Astrocyte (in vitro differentiated cells and primary cell): ENCODE measurements at regions not wholly inside any gene's neighbourhood (a gene's known extent, or its start where the extent isn't known, plus 50 kb on each side); places are given as distances from the start of the nearest gene placed in this dataset.

Experiments used
- DNase-seq: peaks from one replicate; pipeline ENCODE4 v3.0.0-alpha.2; 2010; ENCODE audit warnings: low read depth
- FAIRE-seq: peaks from 2 replicates; lab custom pipeline; 2011; peaks lifted over from hg19 to GRCh38; lab: Jason Lieb, UNC
- H2AFZ ChIP-seq: 2 replicates; pipeline ENCODE4 v1.6.0; 2012; ENCODE audit warnings: low read depth, low read length, inconsistent platforms
- H3K27ac ChIP-seq: 2 replicates; pipeline ENCODE4 v1.5.1; 2011; ENCODE audit warnings: low read depth, low read length, inconsistent platforms
- H3K27me3 ChIP-seq: 2 replicates; pipeline ENCODE4 v1.6.0; 2011; ENCODE audit warnings: low read length, inconsistent platforms; ENCODE audit not compliant: insufficient read depth
- H3K36me3 ChIP-seq: 2 replicates; pipeline ENCODE4 v1.5.1; 2011; ENCODE audit warnings: low read length, inconsistent platforms; ENCODE audit not compliant: insufficient read depth
- H3K4me1 ChIP-seq: 2 replicates; pipeline ENCODE4 v1.5.1; 2011; ENCODE audit warnings: low read length, inconsistent platforms; ENCODE audit not compliant: insufficient read depth
- H3K4me2 ChIP-seq: 2 replicates; pipeline ENCODE4 v1.6.0; 2012; ENCODE audit warnings: low read length, inconsistent platforms
- H3K4me3 ChIP-seq: 2 replicates; pipeline ENCODE4 v1.5.1; 2011; ENCODE audit warnings: low read depth, mild to moderate bottlenecking, low read length, inconsistent platforms; ENCODE audit not compliant: insufficient read depth
- H3K79me2 ChIP-seq: 2 replicates; pipeline ENCODE4 v1.6.0; 2012; ENCODE audit warnings: mild to moderate bottlenecking, low read length, inconsistent platforms; ENCODE audit not compliant: insufficient read depth
- H3K9ac ChIP-seq: 2 replicates; pipeline ENCODE4 v1.6.0; 2012; ENCODE audit warnings: mild to moderate bottlenecking, low read length, inconsistent platforms
- H3K9me3 ChIP-seq: 2 replicates; pipeline ENCODE4 v1.5.1; 2012; ENCODE audit warnings: low read depth, mild to moderate bottlenecking, low read length, inconsistent platforms; ENCODE audit not compliant: insufficient read depth
- H4K20me1 ChIP-seq: 2 replicates; pipeline ENCODE4 v1.6.0; 2012; ENCODE audit warnings: low read length, inconsistent platforms; ENCODE audit not compliant: insufficient read depth
- H3K27ac Mint-ChIP-seq: one replicate; pipeline ENCODE4 v1.8.0; 2021; ENCODE audit warnings: mild to moderate bottlenecking, mixed read lengths; ENCODE audit not compliant: unreplicated experiment
- H3K27me3 Mint-ChIP-seq: one replicate; pipeline ENCODE4 v1.8.0; 2021; ENCODE audit warnings: low read depth, mixed read lengths; ENCODE audit not compliant: unreplicated experiment
- H3K36me3 Mint-ChIP-seq: one replicate; pipeline ENCODE4 v1.8.0; 2021; ENCODE audit warnings: low read depth, mixed read lengths; ENCODE audit not compliant: unreplicated experiment
- H3K4me1 Mint-ChIP-seq: one replicate; pipeline ENCODE4 v1.8.0; 2021; ENCODE audit warnings: low read depth, mixed read lengths; ENCODE audit not compliant: unreplicated experiment
- H3K4me3 Mint-ChIP-seq: one replicate; pipeline ENCODE4 v1.8.0; 2021; ENCODE audit warnings: mild to moderate bottlenecking, moderate library complexity, mixed read lengths; ENCODE audit not compliant: unreplicated experiment
- H3K9me3 Mint-ChIP-seq: one replicate; pipeline ENCODE4 v1.8.0; 2021; ENCODE audit warnings: mild to moderate bottlenecking, mixed read lengths; ENCODE audit not compliant: unreplicated experiment
- EZH2 ChIP-seq: IDR thresholded peaks from 2 replicates; pipeline ENCODE4 v1.6.1; 2012; ENCODE audit warnings: mild to moderate bottlenecking, low read length, inconsistent platforms; ENCODE audit not compliant: insufficient read depth
- TF ChIP-seq, protein P1 (sequence below): IDR thresholded peaks from 2 replicates; pipeline ENCODE4 v1.5.1; 2011; ENCODE audit warnings: low read depth, mild to moderate bottlenecking, inconsistent platforms, low read length, moderate library complexity; ENCODE audit not compliant: insufficient read depth

GRCh38 chr2:19146867-19147266 is 211.6 kb downstream of the OSR1 start:
- Mint-ChIP-seq H3K4me1 (peaks cover under 1% of the 10 kb centered on the region), H3K27me3 (no peaks in the 10 kb centered on the region), H3K4me3 (no peak overlapping the region), H3K9me3 (peaks cover 20% of the 10 kb centered on the region), H3K36me3 (no peaks in the 10 kb centered on the region), H3K27ac (no peak overlapping the region)
- H3K27me3 ChIP-seq = no peaks in the 10 kb centered on the region
- H4K20me1 ChIP-seq = no peaks in the 10 kb centered on the region
- no peaks in the 10 kb centered on the region for H3K36me3 ChIP-seq
- H3K4me3 ChIP-seq = no peak overlapping the region
- no peaks in the 10 kb centered on the region for H3K79me2 ChIP-seq
- TF ChIP-seq EZH2 = no peak
- TF ChIP-seq, protein P1, sequence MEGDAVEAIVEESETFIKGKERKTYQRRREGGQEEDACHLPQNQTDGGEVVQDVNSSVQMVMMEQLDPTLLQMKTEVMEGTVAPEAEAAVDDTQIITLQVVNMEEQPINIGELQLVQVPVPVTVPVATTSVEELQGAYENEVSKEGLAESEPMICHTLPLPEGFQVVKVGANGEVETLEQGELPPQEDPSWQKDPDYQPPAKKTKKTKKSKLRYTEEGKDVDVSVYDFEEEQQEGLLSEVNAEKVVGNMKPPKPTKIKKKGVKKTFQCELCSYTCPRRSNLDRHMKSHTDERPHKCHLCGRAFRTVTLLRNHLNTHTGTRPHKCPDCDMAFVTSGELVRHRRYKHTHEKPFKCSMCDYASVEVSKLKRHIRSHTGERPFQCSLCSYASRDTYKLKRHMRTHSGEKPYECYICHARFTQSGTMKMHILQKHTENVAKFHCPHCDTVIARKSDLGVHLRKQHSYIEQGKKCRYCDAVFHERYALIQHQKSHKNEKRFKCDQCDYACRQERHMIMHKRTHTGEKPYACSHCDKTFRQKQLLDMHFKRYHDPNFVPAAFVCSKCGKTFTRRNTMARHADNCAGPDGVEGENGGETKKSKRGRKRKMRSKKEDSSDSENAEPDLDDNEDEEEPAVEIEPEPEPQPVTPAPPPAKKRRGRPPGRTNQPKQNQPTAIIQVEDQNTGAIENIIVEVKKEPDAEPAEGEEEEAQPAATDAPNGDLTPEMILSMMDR = no peak
- DNase-seq (no peak), FAIRE-seq (peak; percentile 68)
- H3K9ac ChIP-seq = no peak overlapping the region
- H3K9me3 ChIP-seq = peaks cover 11% of the 10 kb centered on the region
- no peak overlapping the region for H3K27ac ChIP-seq
- H3K4me2 ChIP-seq = no peak overlapping the region
- peaks cover 5% of the 10 kb centered on the region for H3K4me1 ChIP-seq
- no peak overlapping the region for H2AFZ ChIP-seq

- Mint-ChIP-seq H3K9me3 (no peaks in the 10 kb centered on the region), H3K27me3 (no peaks in the 10 kb centered on the region), H3K4me1 (peaks cover 16% of the 10 kb centered on the region), H3K4me3 (no peak overlapping the region), H3K36me3 (no peaks in the 10 kb centered on the region), H3K27ac (peak overlapping the region; percentile 68)
- Histone ChIP-seq H3K4me1 (peaks cover 19% of the 10 kb centered on the region), H3K27ac (peak overlapping the region; percentile 68), H3K36me3 (no peaks in the 10 kb centered on the region), H3K9me3 (no peaks in the 10 kb centered on the region), H2AFZ (no peak overlapping the region), H3K4me3 (no peak overlapping the region), H3K9ac (peak overlapping the region; percentile 13), H3K4me2 (peak overlapping the region; percentile 58), H3K79me2 (no peaks in the 10 kb centered on the region), H3K27me3 (no peaks in the 10 kb centered on the region), H4K20me1 (no peaks in the 10 kb centered on the region)
- DNase-seq = peak; percentile 16
- FAIRE-seq = no peak
- no peak for TF ChIP-seq EZH2
- TF ChIP-seq, protein P1 = no peak
Measured at GRCh38 chr2:19141234-19142004, 217.0 kb downstream of the OSR1 start.
